ENCODE measurements at regions not wholly inside any gene's neighbourhood (a gene's known extent, or its start where the extent isn't known, plus 50 kb on each side); places are given as distances from the start of the nearest gene placed in this dataset.

DNA sequence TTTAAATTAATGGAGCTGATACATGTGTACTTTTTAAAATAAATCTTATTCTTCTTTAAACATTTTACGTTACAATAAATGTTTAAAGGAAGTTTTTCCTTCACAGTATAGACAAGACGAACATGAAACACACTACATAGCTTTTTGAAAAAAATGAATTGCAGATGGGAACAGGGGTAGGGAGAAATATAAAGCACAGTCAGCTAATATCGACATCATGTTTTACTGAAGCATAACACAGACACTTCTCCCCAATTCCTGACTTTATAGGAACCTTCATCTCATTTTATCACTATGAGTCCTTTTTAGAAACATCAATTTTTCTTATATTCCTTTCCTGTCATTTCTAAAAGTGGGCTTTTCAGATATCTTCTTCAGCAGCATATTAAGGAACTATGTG, 153.5 kb downstream of the MACC1 start:
- no peaks in the 10 kb centered on the region for H3K9me2 ChIP-seq (ENCODE audit: insufficient read depth)
- no peak for DNase-seq (ENCODE audit: low spot score)
- H3K36me3 Mint-ChIP-seq (ENCODE audit: low read depth) = peaks cover 54% of the 10 kb centered on the region
- H3K4me1 ChIP-seq (ENCODE audit: insufficient read depth) = peaks cover 13% of the 10 kb centered on the region; the same call in 1 of the 2 replicates
- TF ChIP-seq, protein P1, sequence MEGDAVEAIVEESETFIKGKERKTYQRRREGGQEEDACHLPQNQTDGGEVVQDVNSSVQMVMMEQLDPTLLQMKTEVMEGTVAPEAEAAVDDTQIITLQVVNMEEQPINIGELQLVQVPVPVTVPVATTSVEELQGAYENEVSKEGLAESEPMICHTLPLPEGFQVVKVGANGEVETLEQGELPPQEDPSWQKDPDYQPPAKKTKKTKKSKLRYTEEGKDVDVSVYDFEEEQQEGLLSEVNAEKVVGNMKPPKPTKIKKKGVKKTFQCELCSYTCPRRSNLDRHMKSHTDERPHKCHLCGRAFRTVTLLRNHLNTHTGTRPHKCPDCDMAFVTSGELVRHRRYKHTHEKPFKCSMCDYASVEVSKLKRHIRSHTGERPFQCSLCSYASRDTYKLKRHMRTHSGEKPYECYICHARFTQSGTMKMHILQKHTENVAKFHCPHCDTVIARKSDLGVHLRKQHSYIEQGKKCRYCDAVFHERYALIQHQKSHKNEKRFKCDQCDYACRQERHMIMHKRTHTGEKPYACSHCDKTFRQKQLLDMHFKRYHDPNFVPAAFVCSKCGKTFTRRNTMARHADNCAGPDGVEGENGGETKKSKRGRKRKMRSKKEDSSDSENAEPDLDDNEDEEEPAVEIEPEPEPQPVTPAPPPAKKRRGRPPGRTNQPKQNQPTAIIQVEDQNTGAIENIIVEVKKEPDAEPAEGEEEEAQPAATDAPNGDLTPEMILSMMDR (conservative IDR thresholded peaks at IDR 0.05; ENCODE audit: low read depth in 2 of 2) = no peak
- TF ChIP-seq NANOG (IDR thresholded peaks at IDR 0.05; ENCODE audit: borderline replicate concordance) (no peak), EZH2 (IDR thresholded peaks at IDR 0.05; ENCODE audit: low read depth, unreplicated experiment) (no peak), ETS1 (IDR thresholded peaks at IDR 0.05) (no peak), REST (IDR thresholded peaks at IDR 0.05; ENCODE audit: unreplicated experiment) (no peak), ZNF331 (CRISPR knock-in tag; IDR thresholded peaks at IDR 0.05; ENCODE audit: low read depth) (no peak), CREB1 (CRISPR knock-in tag; IDR thresholded peaks at IDR 0.05; ENCODE audit: low read depth) (no peak), STAT1 (IDR thresholded peaks at IDR 0.05; ENCODE audit: unreplicated experiment) (no peak), POLR2AphosphoS5 (IDR thresholded peaks at IDR 0.05; ENCODE audit: low read depth) (no peak), JUNB (IDR thresholded peaks at IDR 0.05; ENCODE audit: unreplicated experiment) (no peak), ZNF114 (CRISPR knock-in tag; IDR thresholded peaks at IDR 0.05) (no peak), EZH2phosphoT487 (IDR thresholded peaks at IDR 0.05; ENCODE audit: unreplicated experiment) (no peak)
- TF ChIP-seq, protein P2, sequence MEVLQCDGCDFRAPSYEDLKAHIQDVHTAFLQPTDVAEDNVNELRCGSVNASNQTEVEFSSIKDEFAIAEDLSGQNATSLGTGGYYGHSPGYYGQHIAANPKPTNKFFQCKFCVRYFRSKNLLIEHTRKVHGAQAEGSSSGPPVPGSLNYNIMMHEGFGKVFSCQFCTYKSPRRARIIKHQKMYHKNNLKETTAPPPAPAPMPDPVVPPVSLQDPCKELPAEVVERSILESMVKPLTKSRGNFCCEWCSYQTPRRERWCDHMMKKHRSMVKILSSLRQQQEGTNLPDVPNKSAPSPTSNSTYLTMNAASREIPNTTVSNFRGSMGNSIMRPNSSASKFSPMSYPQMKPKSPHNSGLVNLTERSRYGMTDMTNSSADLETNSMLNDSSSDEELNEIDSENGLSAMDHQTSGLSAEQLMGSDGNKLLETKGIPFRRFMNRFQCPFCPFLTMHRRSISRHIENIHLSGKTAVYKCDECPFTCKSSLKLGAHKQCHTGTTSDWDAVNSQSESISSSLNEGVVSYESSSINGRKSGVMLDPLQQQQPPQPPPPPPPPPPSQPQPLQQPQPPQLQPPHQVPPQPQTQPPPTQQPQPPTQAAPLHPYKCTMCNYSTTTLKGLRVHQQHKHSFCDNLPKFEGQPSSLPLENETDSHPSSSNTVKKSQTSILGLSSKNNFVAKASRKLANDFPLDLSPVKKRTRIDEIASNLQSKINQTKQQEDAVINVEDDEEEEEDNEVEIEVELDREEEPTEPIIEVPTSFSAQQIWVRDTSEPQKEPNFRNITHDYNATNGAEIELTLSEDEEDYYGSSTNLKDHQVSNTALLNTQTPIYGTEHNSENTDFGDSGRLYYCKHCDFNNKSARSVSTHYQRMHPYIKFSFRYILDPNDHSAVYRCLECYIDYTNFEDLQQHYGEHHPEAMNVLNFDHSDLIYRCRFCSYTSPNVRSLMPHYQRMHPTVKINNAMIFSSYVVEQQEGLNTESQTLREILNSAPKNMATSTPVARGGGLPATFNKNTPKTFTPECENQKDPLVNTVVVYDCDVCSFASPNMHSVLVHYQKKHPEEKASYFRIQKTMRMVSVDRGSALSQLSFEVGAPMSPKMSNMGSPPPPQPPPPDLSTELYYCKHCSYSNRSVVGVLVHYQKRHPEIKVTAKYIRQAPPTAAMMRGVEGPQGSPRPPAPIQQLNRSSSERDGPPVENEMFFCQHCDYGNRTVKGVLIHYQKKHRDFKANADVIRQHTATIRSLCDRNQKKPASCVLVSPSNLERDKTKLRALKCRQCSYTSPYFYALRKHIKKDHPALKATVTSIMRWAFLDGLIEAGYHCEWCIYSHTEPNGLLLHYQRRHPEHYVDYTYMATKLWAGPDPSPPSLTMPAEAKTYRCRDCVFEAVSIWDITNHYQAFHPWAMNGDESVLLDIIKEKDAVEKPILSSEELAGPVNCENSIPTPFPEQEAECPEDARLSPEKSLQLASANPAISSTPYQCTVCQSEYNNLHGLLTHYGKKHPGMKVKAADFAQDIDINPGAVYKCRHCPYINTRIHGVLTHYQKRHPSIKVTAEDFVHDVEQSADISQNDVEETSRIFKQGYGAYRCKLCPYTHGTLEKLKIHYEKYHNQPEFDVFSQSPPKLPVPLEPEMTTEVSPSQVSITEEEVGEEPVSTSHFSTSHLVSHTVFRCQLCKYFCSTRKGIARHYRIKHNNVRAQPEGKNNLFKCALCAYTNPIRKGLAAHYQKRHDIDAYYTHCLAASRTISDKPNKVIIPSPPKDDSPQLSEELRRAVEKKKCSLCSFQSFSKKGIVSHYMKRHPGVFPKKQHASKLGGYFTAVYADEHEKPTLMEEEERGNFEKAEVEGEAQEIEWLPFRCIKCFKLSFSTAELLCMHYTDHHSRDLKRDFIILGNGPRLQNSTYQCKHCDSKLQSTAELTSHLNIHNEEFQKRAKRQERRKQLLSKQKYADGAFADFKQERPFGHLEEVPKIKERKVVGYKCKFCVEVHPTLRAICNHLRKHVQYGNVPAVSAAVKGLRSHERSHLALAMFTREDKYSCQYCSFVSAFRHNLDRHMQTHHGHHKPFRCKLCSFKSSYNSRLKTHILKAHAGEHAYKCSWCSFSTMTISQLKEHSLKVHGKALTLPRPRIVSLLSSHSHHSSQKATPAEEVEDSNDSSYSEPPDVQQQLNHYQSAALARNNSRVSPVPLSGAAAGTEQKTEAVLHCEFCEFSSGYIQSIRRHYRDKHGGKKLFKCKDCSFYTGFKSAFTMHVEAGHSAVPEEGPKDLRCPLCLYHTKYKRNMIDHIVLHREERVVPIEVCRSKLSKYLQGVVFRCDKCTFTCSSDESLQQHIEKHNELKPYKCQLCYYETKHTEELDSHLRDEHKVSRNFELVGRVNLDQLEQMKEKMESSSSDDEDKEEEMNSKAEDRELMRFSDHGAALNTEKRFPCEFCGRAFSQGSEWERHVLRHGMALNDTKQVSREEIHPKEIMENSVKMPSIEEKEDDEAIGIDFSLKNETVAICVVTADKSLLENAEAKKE (CRISPR knock-in tag; IDR thresholded peaks at IDR 0.05) = no peak
- H3K4me2 ChIP-seq = no peak overlapping the region
- peaks cover 88% of the 10 kb centered on the region for H3K79me2 ChIP-seq (replicated peaks; ENCODE audit: insufficient read depth)
- H4K20me1 ChIP-seq (replicated peaks; ENCODE audit: insufficient read depth) = no peaks in the 10 kb centered on the region
- H3K9me3 Mint-ChIP-seq = peaks cover 33% of the 10 kb centered on the region
- H3K27ac ChIP-seq (ENCODE audit: low read depth) = no peak overlapping the region
- H3K27me3 ChIP-seq (ENCODE audit: insufficient read depth) = no peaks in the 10 kb centered on the region
- no peaks in the 10 kb centered on the region for H3F3A ChIP-seq (replicated peaks; ENCODE audit: low read depth)
- peaks cover 6% of the 10 kb centered on the region; the same call in 1 of the 2 replicates for H3K36me3 ChIP-seq (ENCODE audit: insufficient read depth)
- no peak for ATAC-seq
- no peak overlapping the region for H3K4me3 ChIP-seq
- no peaks in the 10 kb centered on the region for H3K27me3 Mint-ChIP-seq (ENCODE audit: insufficient read depth, low read depth, poor library complexity)
- no peak overlapping the region for H3K27ac Mint-ChIP-seq
- H3K4me3 Mint-ChIP-seq = no peak overlapping the region
- peaks cover 12% of the 10 kb centered on the region for H3K4me1 Mint-ChIP-seq
- H2AFZ ChIP-seq = no peak overlapping the region

Data from GM23338 (cell line).